ELF-1 (cell line): ENCODE measurements at regions not wholly inside any gene's neighbourhood (a gene's known extent, or its start where the extent isn't known, plus 50 kb on each side); places are given as distances from the start of the nearest gene placed in this dataset.

Source experiments
- DNase-seq: peaks from one replicate; pipeline ENCODE4 v3.0.0-alpha.2; 2016; ENCODE audit warnings: low read depth, low spot score

- DNase-seq: no peak
Measured at GRCh38 chr6:3999800-4000661, 78.9 kb downstream of the FAM217A start.

- DNase-seq: no peak
Measured at GRCh38 chr6:4004249-4004648, 74.7 kb downstream of the FAM217A start.

- DNase-seq: no peak
Measured at GRCh38 chr6:4008324-4009047, 70.5 kb downstream of the FAM217A start.

- DNase-seq: no peak
Measured at GRCh38 chr6:4009486-4009885, 69.5 kb downstream of the FAM217A start.

- no peak for DNase-seq
Measured at GRCh38 chr6:4010048-4010447, 68.9 kb downstream of the FAM217A start.

- DNase-seq: no peak
Measured at GRCh38 chr6:4010689-4011090, 68.2 kb downstream of the FAM217A start.

- DNase-seq: no peak
Measured at GRCh38 chr6:4012826-4013225, 66.1 kb downstream of the FAM217A start.

- DNase-seq: no peak
Measured at GRCh38 chr6:4017058-4017739, 61.7 kb downstream of the FAM217A start.

- DNase-seq: no peak
Measured at GRCh38 chr6:4017834-4018170, 61.1 kb downstream of the FAM217A start.

GRCh38 chr6:4018171-4018923, 60.6 kb downstream of the FAM217A start:
- peak; percentile 99 for DNase-seq
